GM19025 (cell line): ENCODE measurements at regions not wholly inside any gene's neighbourhood (a gene's known extent, or its start where the extent isn't known, plus 50 kb on each side); places are given as distances from the start of the nearest gene placed in this dataset.
"Not testable (repeated sequence)": the region's sequence is repeated elsewhere in the genome, so short reads cannot be mapped to it uniquely, and the experiment has no call there.

Experiments used
- ATAC-seq: cut with Tn5 transposase; IDR thresholded peaks from one replicate; pipeline ENCODE4 v1.9.1; 2021; ENCODE audit warnings: mild to moderate bottlenecking, low read depth, moderate library complexity; ENCODE audit not compliant: unreplicated experiment

- no peak for ATAC-seq
Measured at GRCh38 chr6:167407239-167408064, 82.6 kb downstream of the TTLL2 start.

- no peak for ATAC-seq
Measured at GRCh38 chr6:167408235-167408869, 83.5 kb downstream of the TTLL2 start.

GRCh38 chr6:167409079-167409478 lies 84.2 kb downstream of the TTLL2 start:
- ATAC-seq: no peak

DNA sequence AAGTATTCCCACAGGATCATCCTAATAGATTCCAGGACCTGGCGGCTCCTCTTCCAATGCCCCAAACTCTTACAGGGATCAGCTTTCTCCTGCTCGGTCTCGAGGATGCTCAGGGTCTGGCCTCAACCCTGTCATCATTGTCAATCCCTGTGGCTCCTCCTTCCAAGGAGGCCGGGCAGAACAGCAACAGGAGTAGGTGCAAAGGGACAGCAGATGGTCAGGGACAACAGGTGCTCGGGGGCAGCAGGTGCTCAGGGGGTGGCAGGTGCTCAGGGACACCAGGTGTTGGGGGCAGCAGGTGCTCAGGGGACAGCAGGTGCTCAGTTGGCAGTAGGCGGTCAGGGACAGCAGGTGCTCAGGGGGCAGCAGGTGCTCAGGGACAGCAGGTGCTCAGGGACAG lies 84.8 kb downstream of the TTLL2 start:
- ATAC-seq: no peak

GRCh38 chr6:167410462-167410861 lies 85.6 kb downstream of the TTLL2 start:
- ATAC-seq: no peak

- ATAC-seq: no peak
Measured at GRCh38 chr6:167412506-167412905, 87.6 kb downstream of the TTLL2 start.

- ATAC-seq: no peak
Measured at GRCh38 chr6:167415441-167415961, 90.6 kb downstream of the TTLL2 start.

GRCh38 chr6:167416676-167417430 lies 92.0 kb downstream of the TTLL2 start:
- no peak for ATAC-seq

- no peak for ATAC-seq
Measured at GRCh38 chr6:167420177-167420576, 95.3 kb downstream of the TTLL2 start.

- no peak for ATAC-seq
Measured at GRCh38 chr6:167420858-167421766, 96.2 kb downstream of the TTLL2 start.

GRCh38 chr6:167421944-167422343 lies 97.1 kb downstream of the TTLL2 start:
- not testable (repeated sequence) for ATAC-seq

DNA sequence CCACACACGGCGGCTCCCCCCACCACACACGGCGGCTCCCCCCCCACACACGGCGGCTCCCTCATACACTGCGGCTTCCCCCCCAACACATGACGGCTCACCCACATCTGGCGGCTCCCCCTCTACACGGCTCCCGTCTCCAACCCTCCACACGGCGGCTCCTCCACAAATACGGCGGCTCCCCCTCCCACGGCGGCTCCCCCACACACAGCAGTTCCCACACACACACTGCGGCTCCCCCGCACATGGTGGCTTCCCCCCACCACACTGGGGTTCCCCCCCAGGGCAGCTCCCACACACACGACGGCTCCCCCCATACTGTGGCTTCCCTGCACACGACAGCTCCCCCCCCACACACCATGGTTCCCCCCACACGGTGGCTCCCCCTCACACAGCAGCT lies 98.0 kb downstream of the TTLL2 start:
- no peak for ATAC-seq

GRCh38 chr6:167424060-167424673 lies 99.3 kb downstream of the TTLL2 start:
- no peak for ATAC-seq

DNA sequence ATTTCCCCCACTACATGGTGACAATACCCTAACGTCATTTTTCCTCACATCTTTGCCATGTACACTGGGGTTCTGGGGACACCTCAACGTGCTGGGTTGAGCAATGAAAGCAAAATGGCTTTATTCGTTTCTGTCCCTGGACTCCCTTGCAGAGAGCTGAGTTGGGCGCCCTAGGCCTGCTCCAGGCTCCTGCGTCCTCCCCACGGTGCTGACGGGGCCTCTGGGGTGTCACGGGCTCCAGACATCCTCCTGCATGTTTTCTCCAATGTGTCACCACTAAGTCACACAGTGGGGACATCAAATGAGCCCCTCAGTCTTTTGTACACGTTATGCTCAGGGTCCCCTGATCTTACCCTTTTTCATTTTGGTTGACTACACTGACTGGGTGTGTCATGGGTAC lies 99.8 kb downstream of the TTLL2 start:
- ATAC-seq: no peak

- no peak for ATAC-seq
Measured at GRCh38 chr6:167426084-167426483, 101.2 kb downstream of the TTLL2 start.

DNA sequence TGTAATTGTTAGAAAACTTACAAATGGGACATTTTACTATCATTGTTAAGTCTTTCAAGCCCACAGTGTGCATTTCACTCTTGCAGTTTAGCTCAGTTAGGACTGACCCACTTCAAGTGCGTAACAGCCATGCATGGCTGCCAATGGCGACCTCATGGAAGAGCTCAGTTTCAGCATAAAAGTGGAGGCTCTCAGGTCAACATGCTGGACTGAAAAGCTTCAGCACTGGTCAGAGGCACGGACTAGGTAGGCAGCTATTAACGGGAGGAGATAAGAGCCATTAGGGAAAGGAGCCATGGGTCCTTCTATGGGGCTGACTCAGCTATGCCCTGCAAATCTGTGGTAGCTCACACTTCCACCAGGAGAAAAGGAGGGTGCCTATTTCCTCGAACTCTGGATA lies 101.8 kb downstream of the TTLL2 start:
- no peak for ATAC-seq

- no peak for ATAC-seq
Measured at GRCh38 chr6:167428664-167429333, 103.9 kb downstream of the TTLL2 start.

- no peak for ATAC-seq
Measured at GRCh38 chr6:167429353-167429752, 104.5 kb downstream of the TTLL2 start.

DNA sequence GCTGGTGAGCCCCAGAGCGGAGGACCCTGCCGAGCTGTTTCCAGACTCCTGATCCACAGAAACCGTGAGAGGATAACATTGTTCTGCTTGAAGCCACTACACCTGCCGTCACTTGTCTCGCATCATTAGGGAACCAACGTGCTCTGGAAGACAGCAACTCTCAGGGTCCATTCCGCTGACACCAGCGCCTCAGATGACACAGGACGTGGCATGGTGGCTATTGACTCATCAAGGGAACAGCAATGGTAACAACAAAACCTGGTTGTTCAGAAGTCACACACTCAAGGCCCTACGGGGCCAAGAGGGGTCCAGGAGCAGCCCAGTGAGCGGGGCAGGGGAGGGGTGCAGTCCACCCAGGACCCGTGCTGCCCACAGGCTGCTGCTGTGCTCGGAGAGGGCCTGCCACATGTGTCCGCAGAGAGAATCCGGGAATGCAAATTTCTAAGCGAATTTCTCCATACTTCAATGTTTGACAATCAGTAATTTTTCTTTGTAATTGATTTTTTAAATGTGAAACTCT lies 110.4 kb downstream of the TTLL2 start:
- ATAC-seq: no peak
